ENCODE measurements at regions not wholly inside any gene's neighbourhood (a gene's known extent, or its start where the extent isn't known, plus 50 kb on each side); places are given as distances from the start of the nearest gene placed in this dataset.

DNA sequence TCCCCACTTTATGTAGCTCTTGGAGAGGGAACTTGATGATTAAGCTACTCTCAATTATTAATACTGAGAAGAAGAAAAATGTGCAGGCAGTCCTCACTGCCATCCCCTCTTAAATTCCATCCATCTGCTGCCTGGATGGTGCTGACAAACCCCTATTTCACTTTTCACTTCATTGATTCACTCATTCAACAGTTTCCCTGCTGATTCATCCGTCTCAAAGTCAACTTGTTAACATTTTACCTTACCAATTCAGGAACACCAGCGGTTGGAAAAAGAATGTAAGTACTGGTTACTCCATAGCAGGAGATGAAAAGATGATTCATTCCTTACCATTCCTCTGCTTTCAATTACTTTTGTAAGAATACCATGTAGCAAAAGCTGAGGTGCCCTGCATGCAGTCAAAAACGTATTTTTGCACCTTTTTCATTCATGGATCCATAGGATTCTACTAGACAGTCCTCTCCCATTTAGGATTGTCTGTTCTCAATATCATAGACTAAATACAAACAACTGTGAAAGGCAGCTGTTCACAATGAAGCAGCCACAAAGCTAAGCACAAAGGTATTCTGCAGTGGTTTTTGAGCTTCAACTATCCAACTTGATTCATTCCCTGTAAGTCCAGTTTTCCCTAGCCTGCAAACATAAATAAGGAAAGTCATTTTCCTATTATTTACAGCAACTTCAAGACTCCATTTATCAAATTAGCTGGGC, 262.0 kb downstream of the MREG start:
- H3K79me2 ChIP-seq (ENCODE audit: control insufficient read depth in 1 of 2, insufficient read depth in 2 of 2, low read length in 2 of 2), result no peaks in the 10 kb centered on the region
- no peak overlapping the region for H2AFZ ChIP-seq (ENCODE audit: low read length)
- no peak overlapping the region for H3K18ac ChIP-seq (ENCODE audit: extremely low read depth, low read length)
- no peak overlapping the region for H2AK5ac ChIP-seq (ENCODE audit: low read depth, low read length)
- no peak overlapping the region for H3K4ac ChIP-seq (replicated peaks; ENCODE audit: insufficient read length, low read depth, low read length)
- ChIA-PET POLR2A (ENCODE audit: partially characterized antibody) (no interaction called here), CTCF (ENCODE audit: partially characterized antibody) (interaction anchor here (0.8 to 2.5 kb wide), 2 partner anchors 9 to 14 kb away, joined by 4 to 6 read pairs; no protein-coding TSS in a partner anchor)
- H3K27ac ChIP-seq (ENCODE audit: low read depth, low read length), result no peak overlapping the region
- H4K20me1 ChIP-seq (replicated peaks in 1 of 2; ENCODE audit: control insufficient read depth in 1 of 2, insufficient read depth in 2 of 2, low read length in 2 of 2), result no peaks in the 10 kb centered on the region
- no peak overlapping the region for H3K4me3 ChIP-seq (ENCODE audit: extremely low read depth in 1 of 4, insufficient read depth in 2 of 4, low read depth in 3 of 4, low read length in 4 of 4)
- no peaks in the 10 kb centered on the region for H3K27me3 ChIP-seq (replicated peaks in 1 of 4; ENCODE audit: control insufficient read depth in 3 of 4, extremely low read depth in 1 of 4, insufficient read depth in 3 of 4, low read length in 3 of 4)
- 87% methylated on average over 3 of the region's 3 CpGs; no CpG with 5 or more reads in 1 of the 2 experiments for WGBS, 2 experiments (ENCODE audit: extremely low coverage in 1 of 2, insufficient coverage in 1 of 2, insufficient read length in 1 of 2, insufficient replicate concordance in 2 of 2, low coverage in 1 of 2, low lambda C conversion rate in 2 of 2, missing lambda C conversion rate in 1 of 2)
- H2BK15ac ChIP-seq (ENCODE audit: low read length), result no peak overlapping the region
- H3K14ac ChIP-seq (ENCODE audit: insufficient read length), result no peak overlapping the region
- no peak overlapping the region for H2BK12ac ChIP-seq (ENCODE audit: low read depth, low read length)
- no peak for DNase-seq (ENCODE audit: low read depth in 1 of 2, low spot score in 2 of 2)
- H2BK120ac ChIP-seq (replicated peaks; ENCODE audit: low read depth, low read length), result no peak overlapping the region
- H3K56ac ChIP-seq (replicated peaks; ENCODE audit: insufficient read length, low read depth, low read length), result no peak overlapping the region
- no peak overlapping the region for H3K4me2 ChIP-seq (ENCODE audit: insufficient read depth in 1 of 2, low read depth in 2 of 2, low read length in 2 of 2)
- no peak overlapping the region for H4K5ac ChIP-seq (ENCODE audit: insufficient read length, low read depth, low read length)
- no peaks in the 10 kb centered on the region for H3K23me2 ChIP-seq (ENCODE audit: low read depth, low read length)
- H3K23ac ChIP-seq (ENCODE audit: insufficient read length), result no peak overlapping the region
- no peaks in the 10 kb centered on the region for H3K79me1 ChIP-seq (ENCODE audit: low read depth, low read length)
- no peak overlapping the region for H2BK5ac ChIP-seq (ENCODE audit: low read depth, low read length)
- H3K9ac ChIP-seq (replicated peaks in 1 of 4; ENCODE audit: extremely low read depth in 1 of 4, low read depth in 3 of 4, low read length in 3 of 4), result no peak overlapping the region
- H4K91ac ChIP-seq (replicated peaks; ENCODE audit: insufficient read length, low read length), result no peak overlapping the region
- TF ChIP-seq TCF12 (IDR thresholded peaks at IDR 0.05; ENCODE audit: low read depth, low read length) (no peak), NANOG (IDR thresholded peaks at IDR 0.05; ENCODE audit: insufficient read depth, low read depth, low read length, poor library complexity, severe bottlenecking) (no peak), BACH1 (IDR thresholded peaks at IDR 0.05; ENCODE audit: low read length) (no peak), CHD2 (IDR thresholded peaks at IDR 0.05; ENCODE audit: low read length) (no peak), CBX8 (IDR thresholded peaks at IDR 0.05; ENCODE audit: borderline replicate concordance, low read depth, low read length) (no peak), RNF2 (IDR thresholded peaks at IDR 0.05; ENCODE audit: borderline replicate concordance, low read depth, low read length, missing control alignments, poor library complexity, severe bottlenecking) (no peak)
- TF ChIP-seq, protein P1, sequence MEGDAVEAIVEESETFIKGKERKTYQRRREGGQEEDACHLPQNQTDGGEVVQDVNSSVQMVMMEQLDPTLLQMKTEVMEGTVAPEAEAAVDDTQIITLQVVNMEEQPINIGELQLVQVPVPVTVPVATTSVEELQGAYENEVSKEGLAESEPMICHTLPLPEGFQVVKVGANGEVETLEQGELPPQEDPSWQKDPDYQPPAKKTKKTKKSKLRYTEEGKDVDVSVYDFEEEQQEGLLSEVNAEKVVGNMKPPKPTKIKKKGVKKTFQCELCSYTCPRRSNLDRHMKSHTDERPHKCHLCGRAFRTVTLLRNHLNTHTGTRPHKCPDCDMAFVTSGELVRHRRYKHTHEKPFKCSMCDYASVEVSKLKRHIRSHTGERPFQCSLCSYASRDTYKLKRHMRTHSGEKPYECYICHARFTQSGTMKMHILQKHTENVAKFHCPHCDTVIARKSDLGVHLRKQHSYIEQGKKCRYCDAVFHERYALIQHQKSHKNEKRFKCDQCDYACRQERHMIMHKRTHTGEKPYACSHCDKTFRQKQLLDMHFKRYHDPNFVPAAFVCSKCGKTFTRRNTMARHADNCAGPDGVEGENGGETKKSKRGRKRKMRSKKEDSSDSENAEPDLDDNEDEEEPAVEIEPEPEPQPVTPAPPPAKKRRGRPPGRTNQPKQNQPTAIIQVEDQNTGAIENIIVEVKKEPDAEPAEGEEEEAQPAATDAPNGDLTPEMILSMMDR (IDR thresholded peaks at IDR 0.05; ENCODE audit: control extremely low read depth in 1 of 3, insufficient read depth in 1 of 3, low read depth in 1 of 3, low read length in 3 of 3), result no peak
- no peaks in the 10 kb centered on the region for H3K4me1 ChIP-seq (replicated peaks in 1 of 4; ENCODE audit: control insufficient read depth in 3 of 4, insufficient read depth in 4 of 4, low read length in 3 of 4)
- no peak for FAIRE-seq
- H3K36me3 ChIP-seq (ENCODE audit: control insufficient read depth in 2 of 4, insufficient read depth in 4 of 4, low read length in 3 of 4), result no peaks in the 10 kb centered on the region
- no peak overlapping the region for H4K8ac ChIP-seq (ENCODE audit: extremely low read depth, insufficient read depth, low read length)
- H3K9me3 ChIP-seq (ENCODE audit: insufficient read depth in 2 of 2, low read depth in 1 of 2, low read length in 1 of 2), result no peaks in the 10 kb centered on the region
- H2BK20ac ChIP-seq (ENCODE audit: low read length), result no peak overlapping the region

Data from H1 (cell line).